WTC11 (cell line): ENCODE measurements at regions not wholly inside any gene's neighbourhood (a gene's known extent, or its start where the extent isn't known, plus 50 kb on each side); places are given as distances from the start of the nearest gene placed in this dataset.

Source experiments
- CTCF ChIP-seq: fragments of 200-600 bp; IDR thresholded peaks from 2 replicates; pipeline ENCODE4 v1.8.0; 2022; ENCODE audit warnings: antibody characterized with exemption
- ERG ChIP-seq: fragments of 250-450 bp; sonication (Bioruptor Pico); IDR thresholded peaks from 2 replicates; pipeline ENCODE4 v1.8.0; 2021; ENCODE audit warnings: mild to moderate bottlenecking
- ESRRA ChIP-seq: sonication (generic); formaldehyde crosslinking; IDR thresholded peaks from 2 replicates; pipeline ENCODE4 v1.8.1; 2022; ENCODE audit warnings: mild to moderate bottlenecking, missing genetic modification reagents, borderline replicate concordance
- FOXP4 ChIP-seq: sonication (generic); formaldehyde crosslinking; IDR thresholded peaks from 2 replicates; pipeline ENCODE4 v1.8.0; 2022; ENCODE audit warnings: mild to moderate bottlenecking, missing genetic modification reagents
- IRF2 ChIP-seq: sonication (generic); formaldehyde crosslinking; IDR thresholded peaks from 2 replicates; pipeline ENCODE4 v1.8.0; 2022; ENCODE audit warnings: low read depth, missing genetic modification reagents, borderline replicate concordance
- MXD4 ChIP-seq: fragments of 250-450 bp; sonication (Bioruptor Pico); IDR thresholded peaks from 2 replicates; pipeline ENCODE4 v1.8.0; 2021; ENCODE audit warnings: mild to moderate bottlenecking, moderate library complexity, borderline replicate concordance
- NFE2L1 ChIP-seq: sonication (generic); formaldehyde crosslinking; IDR thresholded peaks from 2 replicates; pipeline ENCODE4 v1.8.1; 2023; ENCODE audit warnings: missing genetic modification reagents
- SMAD3 ChIP-seq: sonication (generic); formaldehyde crosslinking; IDR thresholded peaks from 2 replicates; pipeline ENCODE4 v1.8.0; 2022; ENCODE audit warnings: missing genetic modification reagents, mild to moderate bottlenecking, borderline replicate concordance
- TEAD4 ChIP-seq: sonication (generic); formaldehyde crosslinking; IDR thresholded peaks from 2 replicates; pipeline ENCODE4 v1.8.0; 2022; ENCODE audit warnings: mild to moderate bottlenecking, missing genetic modification reagents

DNA sequence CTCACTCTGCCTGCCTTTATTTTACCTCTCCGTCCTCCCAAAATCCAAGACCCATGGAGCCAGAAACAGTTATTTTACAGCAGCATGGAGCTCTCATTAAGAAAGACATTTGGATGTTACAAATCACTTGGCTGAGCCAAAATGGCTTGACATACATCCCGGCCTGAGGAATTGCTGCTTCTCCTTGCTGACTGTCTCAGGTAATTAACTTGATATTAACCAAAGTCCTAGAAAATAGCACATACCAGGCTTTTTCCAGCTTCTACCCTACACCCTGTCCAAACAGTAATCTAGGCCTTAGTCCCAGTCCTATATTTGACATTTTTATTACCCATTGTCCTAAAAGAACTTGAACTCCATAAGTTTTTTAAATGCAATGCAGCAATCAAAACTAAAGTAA, 205.0 kb downstream of the TMX3 start:
- TF ChIP-seq IRF2 (no peak), ESRRA (CRISPR knock-in tag) (no peak), ERG (CRISPR knock-in tag) (no peak), FOXP4 (CRISPR knock-in tag) (no peak), CTCF (no peak), SMAD3 (CRISPR knock-in tag) (no peak), MXD4 (no peak), TEAD4 (CRISPR knock-in tag) (no peak), NFE2L1 (CRISPR knock-in tag) (no peak)
